ENCODE measurements at regions not wholly inside any gene's neighbourhood (a gene's known extent, or its start where the extent isn't known, plus 50 kb on each side); places are given as distances from the start of the nearest gene placed in this dataset.

DNA sequence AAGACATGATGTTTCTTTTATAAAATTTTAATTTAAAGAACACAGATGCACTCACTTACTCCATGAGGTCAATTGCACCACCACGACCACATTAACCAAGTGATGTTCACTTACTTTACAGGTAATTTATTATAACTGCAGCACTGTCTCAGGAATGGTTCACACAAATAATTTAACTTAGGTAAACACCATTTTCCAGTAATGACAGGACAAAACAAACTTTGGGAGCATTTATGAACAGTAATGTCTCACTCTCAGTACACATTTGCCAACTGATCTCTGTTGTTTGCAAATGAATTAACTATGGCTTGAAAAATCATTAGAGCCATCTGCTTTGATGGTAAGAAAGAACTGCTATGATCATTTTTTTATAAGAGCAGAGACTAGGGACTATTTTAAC lies 150.4 kb downstream of the ETV1 start:
- no peak for TF ChIP-seq POLR2A (IDR thresholded peaks at IDR 0.05)
- no peak for TF ChIP-seq POLR2AphosphoS5 (IDR thresholded peaks at IDR 0.05)
- TF ChIP-seq, protein P1, sequence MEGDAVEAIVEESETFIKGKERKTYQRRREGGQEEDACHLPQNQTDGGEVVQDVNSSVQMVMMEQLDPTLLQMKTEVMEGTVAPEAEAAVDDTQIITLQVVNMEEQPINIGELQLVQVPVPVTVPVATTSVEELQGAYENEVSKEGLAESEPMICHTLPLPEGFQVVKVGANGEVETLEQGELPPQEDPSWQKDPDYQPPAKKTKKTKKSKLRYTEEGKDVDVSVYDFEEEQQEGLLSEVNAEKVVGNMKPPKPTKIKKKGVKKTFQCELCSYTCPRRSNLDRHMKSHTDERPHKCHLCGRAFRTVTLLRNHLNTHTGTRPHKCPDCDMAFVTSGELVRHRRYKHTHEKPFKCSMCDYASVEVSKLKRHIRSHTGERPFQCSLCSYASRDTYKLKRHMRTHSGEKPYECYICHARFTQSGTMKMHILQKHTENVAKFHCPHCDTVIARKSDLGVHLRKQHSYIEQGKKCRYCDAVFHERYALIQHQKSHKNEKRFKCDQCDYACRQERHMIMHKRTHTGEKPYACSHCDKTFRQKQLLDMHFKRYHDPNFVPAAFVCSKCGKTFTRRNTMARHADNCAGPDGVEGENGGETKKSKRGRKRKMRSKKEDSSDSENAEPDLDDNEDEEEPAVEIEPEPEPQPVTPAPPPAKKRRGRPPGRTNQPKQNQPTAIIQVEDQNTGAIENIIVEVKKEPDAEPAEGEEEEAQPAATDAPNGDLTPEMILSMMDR (IDR thresholded peaks at IDR 0.05), result no peak
- no peak for TF ChIP-seq EP300 (IDR thresholded peaks at IDR 0.05)
- intact Hi-C loops (cut with DNase I; ENCODE audit: low total_unique reads), result no loop called here
- DNase-seq, result peak in 1 of 2 donors; percentile 20
- Histone ChIP-seq H3K27me3 (no peaks in the 10 kb centered on the region), H3K36me3 (no peaks in the 10 kb centered on the region), H3K4me3 (no peak overlapping the region), H3K9me3 (no peaks in the 10 kb centered on the region), H3K4me1 (no peaks in the 10 kb centered on the region), H3K27ac (no peak overlapping the region)
- WGBS, 5 donors, result 47 to 70% (median 53%) methylated on average over 1 of the region's 1 CpG

Small RNAs in the stretch of these regions (small RNA-seq; reads per million reads assigned to genes)
- gene RN7SKP228, result 0 reads per million in 4 donors

Measured in stomach (tissue), 8 donors.